Neural crest cell (in vitro differentiated cells): ENCODE measurements at regions not wholly inside any gene's neighbourhood (a gene's known extent, or its start where the extent isn't known, plus 50 kb on each side); places are given as distances from the start of the nearest gene placed in this dataset.
A peak's percentile ranks its signal among the peaks of the same experiment; 100 is the strongest.
"Not testable (repeated sequence)": the region's sequence is repeated elsewhere in the genome, so short reads cannot be mapped to it uniquely, and the experiment has no call there.

Source experiments
- DNase-seq: peaks from one replicate; pipeline ENCODE4 v3.0.0; 2021; ENCODE audit warnings: low read depth, mixed read lengths, low spot score
- H3K27ac Mint-ChIP-seq: one replicate; pipeline ENCODE4 v1.8.0; 2021; ENCODE audit warnings: mild to moderate bottlenecking, mixed read lengths; ENCODE audit not compliant: unreplicated experiment
- H3K27me3 Mint-ChIP-seq: 2 replicates; pipeline ENCODE4 v1.8.0; 2021; ENCODE audit warnings: low read depth, mild to moderate bottlenecking, mixed read lengths
- H3K36me3 Mint-ChIP-seq: 2 replicates; pipeline ENCODE4 v1.8.0; 2021; ENCODE audit warnings: low read depth, mild to moderate bottlenecking, mixed read lengths
- H3K4me1 Mint-ChIP-seq: 2 replicates; pipeline ENCODE4 v1.8.0; 2021; ENCODE audit warnings: mixed read lengths
- H3K4me3 Mint-ChIP-seq: one replicate; pipeline ENCODE4 v1.8.0; 2021; ENCODE audit warnings: mild to moderate bottlenecking, mixed read lengths
- H3K9me3 Mint-ChIP-seq: 2 replicates; pipeline ENCODE4 v1.8.0; 2021; ENCODE audit warnings: mixed read lengths
- TF ChIP-seq, protein P1 (sequence below): fragments of 200-600 bp; sonication (generic); conservative IDR thresholded peaks from 2 replicates; pipeline ENCODE4 v1.5.0; 2021; ENCODE audit warnings: antibody characterized with exemption, mild to moderate bottlenecking

DNA sequence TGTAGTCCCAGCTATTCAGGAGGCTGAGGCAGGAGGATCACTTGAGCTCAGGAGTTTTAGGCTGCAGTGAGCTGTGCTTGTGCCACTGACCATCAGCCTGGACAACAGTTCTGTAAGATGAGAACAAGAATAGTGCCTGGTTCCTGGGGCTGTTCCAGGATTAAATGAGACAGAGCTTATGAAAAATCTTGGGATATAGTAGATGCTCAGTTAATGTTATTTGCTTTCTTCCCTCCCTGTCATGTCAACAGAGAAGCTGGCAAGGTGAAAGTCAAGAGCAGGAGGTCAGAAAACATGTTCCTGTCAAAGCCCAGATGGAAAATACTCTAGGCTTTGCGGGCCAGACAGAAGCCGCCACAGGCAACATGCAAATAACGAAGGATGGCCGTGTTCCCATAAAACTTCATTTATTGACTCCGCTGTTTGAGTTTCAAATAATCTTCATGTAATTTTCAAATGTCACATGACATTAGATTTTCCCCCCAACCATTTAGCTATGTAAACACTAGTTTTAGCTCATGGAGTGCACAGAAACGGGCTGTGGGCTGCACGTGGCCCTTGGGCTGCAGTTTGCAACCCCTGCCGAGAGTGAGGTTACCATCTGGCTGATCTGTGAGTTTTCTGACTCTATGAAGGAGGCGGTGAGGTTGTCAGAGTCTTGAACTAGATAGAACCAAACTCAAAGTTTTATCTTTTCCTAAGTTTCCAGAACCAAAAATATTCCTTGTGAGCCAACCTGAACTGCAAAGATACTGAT lies 63.4 kb upstream of the PMEPA1 start:
- Mint-ChIP-seq H3K27me3 (peaks cover 17% of the 10 kb centered on the region), H3K9me3 (no peaks in the 10 kb centered on the region), H3K4me3 (no peak overlapping the region), H3K4me1 (peaks cover 16% of the 10 kb centered on the region), H3K36me3 (no peaks in the 10 kb centered on the region), H3K27ac (no peak overlapping the region)
- no peak for DNase-seq
- TF ChIP-seq, protein P1, sequence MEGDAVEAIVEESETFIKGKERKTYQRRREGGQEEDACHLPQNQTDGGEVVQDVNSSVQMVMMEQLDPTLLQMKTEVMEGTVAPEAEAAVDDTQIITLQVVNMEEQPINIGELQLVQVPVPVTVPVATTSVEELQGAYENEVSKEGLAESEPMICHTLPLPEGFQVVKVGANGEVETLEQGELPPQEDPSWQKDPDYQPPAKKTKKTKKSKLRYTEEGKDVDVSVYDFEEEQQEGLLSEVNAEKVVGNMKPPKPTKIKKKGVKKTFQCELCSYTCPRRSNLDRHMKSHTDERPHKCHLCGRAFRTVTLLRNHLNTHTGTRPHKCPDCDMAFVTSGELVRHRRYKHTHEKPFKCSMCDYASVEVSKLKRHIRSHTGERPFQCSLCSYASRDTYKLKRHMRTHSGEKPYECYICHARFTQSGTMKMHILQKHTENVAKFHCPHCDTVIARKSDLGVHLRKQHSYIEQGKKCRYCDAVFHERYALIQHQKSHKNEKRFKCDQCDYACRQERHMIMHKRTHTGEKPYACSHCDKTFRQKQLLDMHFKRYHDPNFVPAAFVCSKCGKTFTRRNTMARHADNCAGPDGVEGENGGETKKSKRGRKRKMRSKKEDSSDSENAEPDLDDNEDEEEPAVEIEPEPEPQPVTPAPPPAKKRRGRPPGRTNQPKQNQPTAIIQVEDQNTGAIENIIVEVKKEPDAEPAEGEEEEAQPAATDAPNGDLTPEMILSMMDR, result no peak

DNA sequence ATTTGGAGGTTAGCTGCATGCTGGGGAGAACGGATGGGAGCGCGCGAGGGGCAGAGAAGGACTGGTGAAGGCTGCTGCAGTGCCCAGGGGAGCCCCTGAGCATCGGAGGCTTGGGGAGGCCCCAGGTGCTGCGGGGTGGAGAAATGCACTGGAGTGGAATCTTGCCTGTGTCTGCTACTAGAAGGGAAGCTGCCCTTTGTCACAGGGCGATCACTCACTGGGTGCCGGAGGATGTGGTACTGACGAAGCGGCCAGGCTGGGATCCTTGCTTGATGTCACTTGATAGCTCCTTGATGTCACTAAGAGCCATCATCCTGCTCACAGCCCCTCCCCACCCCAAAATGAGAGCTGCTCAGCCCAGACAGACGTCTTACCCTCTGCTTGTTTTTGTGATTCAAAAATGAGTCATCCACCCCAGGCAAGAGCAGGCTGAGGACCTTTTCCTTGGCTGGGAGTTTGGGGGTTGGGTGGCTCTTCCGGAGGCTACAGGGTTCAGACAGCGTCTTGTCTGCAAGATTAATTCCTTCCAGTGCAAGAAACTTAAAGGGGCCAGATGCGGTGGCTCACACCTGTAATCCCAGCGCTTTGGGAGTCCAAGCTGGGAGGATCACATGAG lies 62.6 kb upstream of the PMEPA1 start:
- Mint-ChIP-seq H3K4me1 (peaks cover 16% of the 10 kb centered on the region), H3K36me3 (no peaks in the 10 kb centered on the region), H3K27ac (peak overlapping the region; percentile 85), H3K4me3 (no peak overlapping the region), H3K27me3 (peaks cover 17% of the 10 kb centered on the region), H3K9me3 (no peaks in the 10 kb centered on the region)
- no peak for DNase-seq
- TF ChIP-seq, protein P1, result no peak

DNA sequence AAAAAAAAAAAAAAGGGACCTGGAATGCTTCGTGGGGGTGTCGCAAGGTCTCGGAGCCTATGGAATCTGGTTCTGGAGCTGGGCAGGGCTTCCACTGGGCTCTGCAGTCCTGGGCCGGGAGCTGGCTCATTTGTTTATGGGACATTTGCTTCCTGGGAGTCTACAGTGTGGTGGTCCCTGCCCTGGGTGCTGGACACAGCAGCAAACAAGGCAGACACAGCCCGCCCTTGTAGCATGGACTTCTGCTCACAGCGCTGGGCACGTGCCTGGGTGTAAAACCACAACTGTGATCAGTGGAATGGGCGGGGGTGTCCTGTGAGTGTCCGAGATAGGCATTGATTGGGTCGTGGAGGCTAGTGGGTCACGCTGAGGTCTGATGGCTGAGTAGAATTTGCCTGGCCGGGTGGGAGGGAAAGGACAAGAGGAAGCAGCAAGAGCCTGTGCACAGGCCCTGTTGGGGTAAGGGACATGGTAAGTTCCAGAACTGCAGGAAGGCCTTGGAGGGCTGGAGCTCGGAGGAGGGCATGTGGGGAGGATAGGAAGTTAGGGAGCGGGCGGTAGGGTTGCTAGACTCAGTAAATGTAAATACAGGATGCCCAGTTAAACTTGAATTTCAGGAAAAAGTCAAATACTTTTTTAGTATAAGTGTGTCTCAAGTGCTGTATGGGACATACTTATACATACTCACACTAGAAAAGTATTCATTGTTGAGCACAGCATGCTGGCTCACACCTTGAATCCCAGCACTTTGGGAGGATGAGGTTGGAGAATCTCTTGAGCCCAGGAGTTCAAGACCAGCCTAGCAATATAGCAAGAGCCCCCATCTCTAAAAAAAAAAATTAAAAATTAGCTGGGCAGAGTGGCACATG lies 61.3 kb upstream of the PMEPA1 start:
- no peak for DNase-seq

GRCh38 chr20:57770401-57770800 lies 60.6 kb upstream of the PMEPA1 start:
- not testable (repeated sequence) for H3K4me3 Mint-ChIP-seq, DNase-seq, H3K36me3 Mint-ChIP-seq, H3K9me3 Mint-ChIP-seq, H3K27ac Mint-ChIP-seq
- Mint-ChIP-seq H3K4me1 (peaks cover 16% of the 10 kb centered on the region), H3K27me3 (peaks cover 11% of the 10 kb centered on the region)

More for the DNA sequence above, 61.3 kb upstream of the PMEPA1 start:
- TF ChIP-seq, protein P1, result no peak
- H3K4me3 Mint-ChIP-seq, result no peak overlapping the region
- H3K9me3 Mint-ChIP-seq, result no peaks in the 10 kb centered on the region
- no peak overlapping the region for H3K27ac Mint-ChIP-seq
- H3K36me3 Mint-ChIP-seq, result no peaks in the 10 kb centered on the region
- H3K27me3 Mint-ChIP-seq, result peaks cover 14% of the 10 kb centered on the region
- H3K4me1 Mint-ChIP-seq, result peaks cover 16% of the 10 kb centered on the region

GRCh38 chr20:57769756-57770155 lies 59.9 kb upstream of the PMEPA1 start:
- H3K36me3 Mint-ChIP-seq, result no peaks in the 10 kb centered on the region
- TF ChIP-seq, protein P1, result no peak
- peaks cover 11% of the 10 kb centered on the region for H3K27me3 Mint-ChIP-seq
- no peak overlapping the region for H3K27ac Mint-ChIP-seq
- H3K4me3 Mint-ChIP-seq, result no peak overlapping the region
- H3K4me1 Mint-ChIP-seq, result peaks cover 16% of the 10 kb centered on the region
- H3K9me3 Mint-ChIP-seq, result no peaks in the 10 kb centered on the region
- no peak for DNase-seq
